ENCODE measurements at regions not wholly inside any gene's neighbourhood (a gene's known extent, or its start where the extent isn't known, plus 50 kb on each side); places are given as distances from the start of the nearest gene placed in this dataset.

- TF ChIP-seq POLR2A (IDR thresholded peaks at IDR 0.05; ENCODE audit: low read depth, low read length) (no peak), TAF1 (IDR thresholded peaks at IDR 0.05; ENCODE audit: borderline replicate concordance, low read depth, low read length) (no peak)
Observed at GRCh38 chr1:55412060-55412459, 196.9 kb upstream of the USP24 start.
